T47D (cell line): ENCODE measurements at regions not wholly inside any gene's neighbourhood (a gene's known extent, or its start where the extent isn't known, plus 50 kb on each side); places are given as distances from the start of the nearest gene placed in this dataset.
A peak's percentile ranks its signal among the peaks of the same experiment; 100 is the strongest.
"Not testable (repeated sequence)": the region's sequence is repeated elsewhere in the genome, so short reads cannot be mapped to it uniquely, and the experiment has no call there.

Source experiments
- DNase-seq, 2 experiments: peaks; one replicate each; pipeline versions ENCODE4 v3.0.0 to v3.0.0-alpha.2; 2011 to 2012; ENCODE audit warnings: low read depth in 1 of 2, low spot score in 1 of 2
- JUND ChIP-seq: IDR thresholded peaks from 2 replicates; pipeline ENCODE4 v1.6.1; 2012; ENCODE audit warnings: low read depth
- in situ Hi-C: cut with HindIII; loops from 2 replicates; pipeline ENCODE4 v1.10.0; 2016; ENCODE audit warnings: low sequenced_read_pairs, low pct_unique_long_range_greater_than_20kb

DNA sequence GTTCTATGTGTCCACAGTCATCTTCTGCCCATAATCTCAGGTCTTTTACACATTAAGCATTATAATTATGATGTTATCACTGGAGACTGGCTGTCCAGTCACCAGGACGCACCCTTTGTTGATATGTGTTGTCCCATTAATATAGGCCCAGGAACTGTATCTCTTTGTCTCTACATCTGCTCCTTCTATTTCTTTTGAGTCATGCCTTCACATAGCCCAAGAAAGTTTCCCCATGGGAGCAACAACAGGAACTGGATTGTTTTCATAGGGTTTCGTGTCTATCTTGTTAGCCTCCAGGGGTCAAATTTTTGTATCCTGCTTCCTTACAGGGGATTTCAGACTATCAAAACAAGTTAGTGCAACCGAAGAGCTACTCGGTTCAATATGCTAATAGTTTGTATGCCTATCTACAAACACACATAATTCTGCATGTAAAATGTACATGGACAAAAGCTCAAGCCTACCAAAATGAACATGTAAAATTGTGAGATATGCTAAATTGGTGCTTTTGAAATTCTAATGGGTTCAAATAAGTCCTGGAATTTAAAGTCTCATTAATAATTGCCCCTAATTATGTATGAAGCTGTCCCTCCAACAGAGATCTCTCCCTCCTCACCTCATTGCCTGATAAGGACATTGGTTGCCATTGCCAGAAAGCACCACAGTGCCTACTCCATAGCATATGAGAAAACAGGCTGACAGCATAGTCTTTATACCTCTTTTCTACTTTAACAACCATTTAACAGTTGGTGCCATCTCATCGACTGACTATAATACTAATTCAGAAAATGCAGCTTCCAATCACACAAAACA is 99.8 kb upstream of the DIO2 start:
- DNase-seq = no peak
- in situ Hi-C loops = no loop called here
- TF ChIP-seq JUND = no peak

DNA sequence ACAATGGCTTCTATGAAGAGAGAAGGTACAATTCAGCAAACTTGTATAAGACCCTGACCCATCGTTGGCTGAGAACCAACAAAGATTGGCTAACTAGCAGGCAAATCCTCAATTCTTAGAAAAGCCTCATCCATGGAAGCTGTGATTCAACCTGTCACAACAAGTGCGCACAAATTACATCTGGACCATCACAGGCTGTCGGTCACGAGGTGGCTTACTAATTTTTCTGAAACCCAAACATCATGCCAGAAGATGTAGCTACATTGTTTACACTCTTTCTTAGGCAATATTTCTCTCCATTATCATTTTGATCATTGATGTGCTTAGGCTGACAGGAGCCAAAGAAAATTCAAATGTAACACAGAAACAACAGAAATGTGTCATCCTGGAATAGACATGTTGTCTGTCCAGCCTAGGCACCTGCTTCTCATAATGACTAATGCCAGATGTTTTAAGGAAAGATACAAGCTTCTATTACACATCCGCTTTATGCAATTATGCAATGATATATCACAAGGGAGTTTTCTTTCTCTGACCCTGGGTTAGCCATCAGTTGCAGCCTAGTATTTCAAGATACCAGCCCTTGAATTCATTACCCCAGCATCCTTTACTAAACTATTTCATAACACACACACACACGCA is 92.9 kb upstream of the DIO2 start:
- TF ChIP-seq JUND = no peak
- DNase-seq = no peak
- in situ Hi-C loops = no loop called here

DNA sequence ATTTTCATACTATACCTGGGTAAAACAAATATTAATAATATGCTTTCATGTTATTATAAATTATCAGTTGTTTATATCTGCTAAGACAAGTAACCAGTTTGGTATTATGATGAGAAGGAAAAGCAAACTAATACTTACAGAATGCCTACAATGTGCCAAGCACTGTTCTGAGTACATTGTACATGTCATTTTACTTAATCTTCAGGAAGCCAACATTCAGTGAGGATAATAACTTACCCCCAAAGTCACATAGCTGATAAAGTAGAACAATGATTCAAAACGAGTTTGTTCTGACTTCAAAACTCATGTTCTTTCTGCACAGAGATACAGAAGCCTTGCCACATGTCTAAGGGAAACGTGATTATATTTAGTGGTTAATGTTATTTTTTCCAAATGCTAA is 89.0 kb upstream of the DIO2 start:
- DNase-seq = no peak
- in situ Hi-C loops = no loop called here
- TF ChIP-seq JUND = no peak

DNA sequence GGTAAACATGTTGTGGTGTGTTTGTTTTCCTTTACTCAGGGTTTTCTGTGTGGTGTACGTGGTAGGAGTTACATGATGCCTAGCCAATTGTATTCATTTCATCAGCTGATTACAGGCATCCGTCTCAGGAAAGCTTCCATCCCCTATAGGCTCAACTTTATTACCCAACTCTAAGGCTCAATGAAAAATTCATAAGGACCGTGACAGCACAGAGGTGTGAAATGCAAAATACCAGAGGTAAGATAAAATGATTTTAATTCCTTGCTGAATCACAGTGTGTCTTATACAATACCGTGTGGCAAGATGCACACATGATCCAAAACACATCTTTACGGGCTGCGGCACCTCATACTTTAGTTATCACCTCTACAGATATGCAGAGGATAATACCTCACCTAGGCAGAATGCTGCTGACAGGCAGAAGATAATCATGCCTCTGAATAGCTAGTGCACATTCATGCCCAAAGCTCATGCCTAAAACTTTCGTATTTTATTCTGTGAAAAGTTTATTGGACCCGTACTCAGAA is 87.2 kb upstream of the DIO2 start:
- no peak for TF ChIP-seq JUND
- DNase-seq = no peak
- in situ Hi-C loops = no loop called here

DNA sequence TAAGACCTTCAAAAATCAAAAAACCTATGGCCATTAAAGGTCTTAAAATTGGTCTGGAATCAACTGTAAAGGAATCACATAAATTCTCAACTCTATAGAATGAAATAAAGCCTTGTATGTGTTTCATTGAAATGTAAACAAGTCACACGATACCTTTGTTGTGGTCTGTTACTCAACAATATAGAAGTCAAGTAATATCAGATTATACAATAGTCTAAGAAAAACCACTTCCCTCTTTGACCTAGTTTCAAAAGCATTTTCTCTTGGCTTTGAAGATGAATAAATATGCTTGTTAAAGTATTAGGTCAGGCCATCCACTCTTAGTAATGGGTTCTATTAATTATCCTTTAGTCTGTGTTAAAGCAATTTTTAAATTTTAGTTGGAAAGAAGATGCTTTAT is 79.8 kb upstream of the DIO2 start:
- in situ Hi-C loops = no loop called here
- DNase-seq = no peak

DNA sequence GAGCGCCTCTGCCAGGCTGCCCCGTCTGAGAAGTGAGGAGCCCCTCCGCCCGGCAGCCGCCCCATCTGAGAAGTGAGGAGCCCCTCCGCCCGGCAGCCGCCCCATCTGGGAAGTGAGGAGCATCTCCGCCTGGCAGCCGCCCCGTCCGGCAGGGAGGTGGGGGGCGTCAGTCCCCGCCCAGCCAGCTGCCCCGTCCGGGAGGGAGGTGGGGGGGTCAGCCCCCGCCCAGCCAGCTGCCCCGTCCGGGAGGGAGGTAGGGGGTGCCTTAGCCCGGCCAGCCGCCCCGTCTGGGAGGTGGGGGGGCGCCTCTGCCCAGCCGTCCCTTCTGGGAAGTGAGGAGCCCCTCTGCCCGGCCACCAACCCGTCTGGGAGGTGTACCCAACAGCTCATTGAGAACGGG is 75.4 kb upstream of the DIO2 start:
- not testable (repeated sequence) for DNase-seq

More for the DNA sequence above, 79.8 kb upstream of the DIO2 start:
- no peak for TF ChIP-seq JUND

DNA sequence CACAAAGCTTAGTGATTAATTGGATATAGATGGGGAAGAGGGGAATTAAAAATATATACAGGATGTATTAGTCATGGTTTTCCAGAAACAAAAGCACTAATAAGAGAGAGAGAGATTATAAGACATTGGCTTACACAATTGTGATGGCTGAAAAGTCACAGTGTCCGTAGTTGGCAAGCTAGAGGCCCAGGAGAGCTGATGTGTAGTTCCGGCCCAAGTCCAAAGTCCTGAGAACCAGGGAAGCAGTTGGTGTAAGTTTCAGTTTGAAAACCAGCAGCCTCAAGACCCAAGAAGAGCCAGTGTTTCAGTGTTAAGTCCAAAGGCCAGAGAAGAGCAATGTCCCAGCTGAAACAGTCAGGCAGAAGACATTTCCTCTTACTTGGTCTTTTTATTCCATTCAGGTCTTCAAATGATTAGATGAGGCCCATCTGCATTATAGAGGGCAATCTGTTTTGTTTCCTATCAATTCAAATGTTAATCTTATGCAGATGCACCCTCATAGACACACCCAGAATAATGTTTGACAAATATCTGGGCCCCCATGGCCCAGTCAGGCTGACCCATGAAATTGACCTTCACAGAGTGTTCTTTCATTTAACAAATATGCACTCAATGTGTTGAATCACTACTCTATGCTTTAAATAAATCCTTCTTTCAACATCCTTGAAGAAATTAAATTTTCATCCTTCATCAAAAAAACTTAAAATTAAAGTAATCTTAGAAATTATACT is 67.2 kb upstream of the DIO2 start:
- in situ Hi-C loops = no loop called here
- TF ChIP-seq JUND = no peak
- no peak for DNase-seq

More for the DNA sequence above, 75.4 kb upstream of the DIO2 start:
- in situ Hi-C loops = not testable (repeated sequence)

DNA sequence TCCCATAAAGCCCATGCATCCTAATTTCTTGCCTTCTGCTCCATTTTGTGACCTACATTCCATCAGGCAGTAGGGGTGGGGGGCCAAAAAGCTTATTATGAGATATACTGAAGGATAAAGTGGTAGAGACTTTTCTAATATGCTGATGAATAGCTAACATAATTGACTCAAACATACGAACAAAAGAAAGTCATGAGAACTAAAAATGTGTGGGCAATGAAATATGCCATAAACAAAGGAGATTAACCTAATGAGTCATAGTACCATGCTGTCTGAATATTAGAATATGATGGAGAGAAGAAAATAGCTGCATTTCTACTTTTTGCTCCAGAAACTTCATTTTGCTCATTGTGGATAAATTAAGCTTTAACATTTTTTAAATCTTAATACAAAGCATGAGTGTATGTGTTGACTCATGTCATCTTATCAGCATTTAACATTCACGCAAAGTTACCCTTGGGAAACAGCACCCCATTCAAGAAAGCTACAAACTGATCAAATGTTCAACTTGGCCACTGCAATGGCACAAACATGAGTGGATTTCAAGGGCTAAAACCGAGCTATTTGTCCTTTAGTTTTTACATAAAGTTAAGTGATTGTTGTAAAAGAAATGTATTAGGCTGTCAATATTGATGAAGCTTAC is 64.0 kb upstream of the DIO2 start:
- no peak for TF ChIP-seq JUND
- in situ Hi-C loops = no loop called here
- DNase-seq = no peak

DNA sequence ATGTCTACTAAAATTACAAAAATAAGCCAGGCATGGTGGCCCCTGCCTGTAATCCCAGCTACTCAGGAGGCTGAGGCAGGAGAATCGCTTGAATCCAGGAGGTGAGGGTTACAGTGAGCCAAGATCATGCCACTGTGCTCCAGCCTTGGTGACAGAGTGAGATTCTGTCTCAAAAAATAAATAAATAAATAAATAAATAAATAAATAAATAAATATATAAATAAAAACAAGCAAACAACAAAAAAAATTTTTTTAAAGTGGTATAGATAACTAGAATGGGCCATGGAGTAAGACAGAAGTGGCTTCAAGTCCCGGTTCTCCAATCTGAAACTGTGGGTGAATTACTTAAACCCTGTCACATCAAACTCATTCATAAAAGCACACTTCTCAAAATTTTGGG is 63.0 kb upstream of the DIO2 start:
- in situ Hi-C loops = not testable (repeated sequence)

DNA sequence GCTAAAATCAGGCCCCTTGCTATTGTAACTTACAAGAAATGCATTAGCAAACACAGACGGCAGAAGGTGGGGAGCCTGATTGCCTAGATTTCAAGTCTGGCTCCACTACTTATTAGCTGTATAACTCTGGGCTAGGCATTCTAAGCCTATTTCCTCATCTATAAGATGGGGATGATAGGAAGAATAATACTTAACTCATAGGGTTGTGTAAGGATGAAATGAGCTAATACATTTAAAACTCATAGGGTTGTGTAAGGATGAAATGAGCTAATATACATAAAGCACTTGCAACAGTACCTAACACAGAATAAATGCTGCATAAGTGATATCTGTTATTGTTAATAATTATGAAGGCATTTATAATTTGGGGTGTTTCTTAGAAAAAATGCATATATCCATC is 60.1 kb upstream of the DIO2 start:
- in situ Hi-C loops = no loop called here
- TF ChIP-seq JUND = no peak
- no peak for DNase-seq

More for the DNA sequence above, 63.0 kb upstream of the DIO2 start:
- not testable (repeated sequence) for DNase-seq

DNA sequence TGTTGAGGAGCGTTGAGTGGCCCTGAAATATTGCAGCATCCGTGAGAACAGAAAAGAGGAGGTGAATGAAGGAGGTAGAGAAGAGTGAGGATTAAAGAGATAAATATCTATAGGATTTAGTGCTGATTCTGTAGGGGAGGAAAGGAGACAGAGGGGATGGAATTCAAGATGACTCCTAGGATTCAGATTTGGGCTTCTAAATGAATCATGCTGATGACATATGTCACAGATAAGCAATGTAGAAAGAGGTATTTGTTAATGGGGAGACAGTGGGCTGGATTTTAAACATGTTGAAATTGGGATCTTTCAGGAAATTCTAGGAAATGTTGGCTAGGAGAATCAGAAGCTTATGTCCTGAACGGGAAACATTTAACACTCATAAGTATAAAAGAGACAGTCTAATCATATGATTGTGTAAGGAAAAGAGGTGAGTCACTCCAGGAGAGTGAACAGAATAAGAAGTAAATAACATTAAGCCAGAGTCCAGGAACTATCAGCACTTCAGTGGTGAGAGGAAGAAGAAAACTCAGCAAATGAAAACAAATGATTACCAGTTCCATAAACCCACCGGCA is 58.1 kb upstream of the DIO2 start:
- in situ Hi-C loops = no loop called here
- no peak for TF ChIP-seq JUND
- no peak for DNase-seq

DNA sequence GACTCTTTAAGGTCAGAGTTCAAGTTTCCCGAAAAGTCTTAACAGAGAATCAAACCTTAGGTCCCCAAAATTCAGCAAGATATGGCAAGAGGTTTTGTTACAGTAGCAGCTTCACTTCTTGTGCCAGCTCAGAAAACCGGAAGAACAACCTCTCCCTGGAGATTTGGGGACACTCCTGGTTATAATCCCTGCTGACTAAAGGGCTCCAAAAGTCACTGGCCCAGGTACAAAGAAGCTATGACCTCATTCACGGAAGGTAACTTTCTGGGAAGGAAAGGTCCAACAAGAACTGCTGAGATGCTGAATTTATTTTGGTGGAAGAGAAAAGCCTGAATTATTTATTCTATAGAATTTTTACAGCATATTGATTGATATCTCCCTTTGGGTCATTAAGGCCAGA is 55.6 kb upstream of the DIO2 start:
- in situ Hi-C loops = no loop called here
- peak in 1 of 2 experiments; percentile 4 for DNase-seq

More for the DNA sequence above, 55.6 kb upstream of the DIO2 start:
- no peak for TF ChIP-seq JUND
